ENCODE measurements at regions not wholly inside any gene's neighbourhood (a gene's known extent, or its start where the extent isn't known, plus 50 kb on each side); places are given as distances from the start of the nearest gene placed in this dataset.

DNA sequence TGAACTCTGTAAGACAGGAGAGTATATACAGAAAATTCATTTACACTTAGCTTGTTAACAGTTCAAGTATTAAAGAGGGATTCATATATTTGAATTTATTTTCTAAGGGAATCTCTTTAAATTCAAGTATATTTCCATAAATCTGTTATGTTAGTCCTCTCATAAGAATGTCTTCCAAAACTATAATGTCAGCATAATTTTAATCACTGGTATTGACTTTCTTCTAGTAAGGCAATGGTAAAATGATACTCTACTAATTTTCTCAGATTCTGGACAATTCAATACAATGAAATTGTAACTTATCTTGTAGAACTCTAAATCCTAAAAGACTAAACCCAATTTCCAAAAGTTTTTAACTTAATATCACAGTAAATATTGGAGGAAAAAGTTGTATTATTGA is 66.3 kb upstream of the EPHA6 start:
- ChIA-PET CTCF (no interaction called here), POLR2A (no interaction called here)
- H3K4me3 ChIP-seq (ENCODE audit: low read depth, low read length) = no peak overlapping the region
- H3K9me3 ChIP-seq (ENCODE audit: control insufficient read depth, insufficient read depth, low read length) = peaks cover 20% of the 10 kb centered on the region
- H3K27me3 ChIP-seq (ENCODE audit: control insufficient read depth, insufficient read depth, low read length) = no peaks in the 10 kb centered on the region
- TF ChIP-seq, protein P1, sequence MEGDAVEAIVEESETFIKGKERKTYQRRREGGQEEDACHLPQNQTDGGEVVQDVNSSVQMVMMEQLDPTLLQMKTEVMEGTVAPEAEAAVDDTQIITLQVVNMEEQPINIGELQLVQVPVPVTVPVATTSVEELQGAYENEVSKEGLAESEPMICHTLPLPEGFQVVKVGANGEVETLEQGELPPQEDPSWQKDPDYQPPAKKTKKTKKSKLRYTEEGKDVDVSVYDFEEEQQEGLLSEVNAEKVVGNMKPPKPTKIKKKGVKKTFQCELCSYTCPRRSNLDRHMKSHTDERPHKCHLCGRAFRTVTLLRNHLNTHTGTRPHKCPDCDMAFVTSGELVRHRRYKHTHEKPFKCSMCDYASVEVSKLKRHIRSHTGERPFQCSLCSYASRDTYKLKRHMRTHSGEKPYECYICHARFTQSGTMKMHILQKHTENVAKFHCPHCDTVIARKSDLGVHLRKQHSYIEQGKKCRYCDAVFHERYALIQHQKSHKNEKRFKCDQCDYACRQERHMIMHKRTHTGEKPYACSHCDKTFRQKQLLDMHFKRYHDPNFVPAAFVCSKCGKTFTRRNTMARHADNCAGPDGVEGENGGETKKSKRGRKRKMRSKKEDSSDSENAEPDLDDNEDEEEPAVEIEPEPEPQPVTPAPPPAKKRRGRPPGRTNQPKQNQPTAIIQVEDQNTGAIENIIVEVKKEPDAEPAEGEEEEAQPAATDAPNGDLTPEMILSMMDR (IDR thresholded peaks at IDR 0.05; ENCODE audit: low read depth, low read length) = no peak
- no peak overlapping the region for H3K27ac ChIP-seq (ENCODE audit: low read depth, low read length)
- DNase-seq (ENCODE audit: low read depth, low spot score) = no peak

- no peak for DNase-seq (ENCODE audit: low read depth, low spot score)
- POLR2A ChIA-PET = no interaction called here
- TF ChIP-seq, protein P1 (IDR thresholded peaks at IDR 0.05; ENCODE audit: low read depth, low read length) = no peak
- no peak overlapping the region for H3K27ac ChIP-seq (ENCODE audit: low read depth, low read length)
- peaks cover 39% of the 10 kb centered on the region for H3K9me3 ChIP-seq (ENCODE audit: control insufficient read depth, insufficient read depth, low read length)
- H3K4me3 ChIP-seq (ENCODE audit: low read depth, low read length) = no peak overlapping the region
- CTCF ChIA-PET = no interaction called here
- no peaks in the 10 kb centered on the region for H3K27me3 ChIP-seq (ENCODE audit: control insufficient read depth, insufficient read depth, low read length)
These were observed 64.2 kb upstream of the EPHA6 start for GRCh38 chr3:96750094-96750767.

DNA sequence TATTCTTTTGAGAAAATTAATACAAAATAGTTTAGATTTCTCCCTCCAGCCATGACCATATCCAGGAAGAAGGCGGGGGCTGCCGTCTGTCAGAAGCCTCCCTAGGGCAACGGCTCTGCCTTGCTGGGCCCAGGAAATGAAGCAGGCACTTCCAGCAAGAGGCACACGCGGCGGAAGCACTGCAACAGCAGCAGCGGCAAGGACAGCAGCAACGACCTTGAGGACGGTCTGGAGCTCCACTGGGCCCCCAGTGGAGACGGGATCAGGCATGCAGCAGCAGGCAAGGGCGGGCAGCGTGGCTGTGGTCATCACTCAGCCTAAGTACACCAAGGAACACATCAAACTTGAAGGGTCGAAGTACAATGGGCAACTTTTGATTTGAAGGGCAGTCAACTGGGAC is 61.3 kb upstream of the EPHA6 start:
- Histone ChIP-seq H3K4me3 (ENCODE audit: low read depth, low read length) (no peak overlapping the region), H3K9me3 (ENCODE audit: control insufficient read depth, insufficient read depth, low read length) (peaks cover 40% of the 10 kb centered on the region), H3K27ac (ENCODE audit: low read depth, low read length) (no peak overlapping the region), H3K27me3 (ENCODE audit: control insufficient read depth, insufficient read depth, low read length) (no peaks in the 10 kb centered on the region)
- POLR2A ChIA-PET = no interaction called here
- CTCF ChIA-PET = no interaction called here
- DNase-seq (ENCODE audit: low read depth, low spot score) = no peak
- TF ChIP-seq, protein P1 (IDR thresholded peaks at IDR 0.05; ENCODE audit: low read depth, low read length) = no peak

DNA sequence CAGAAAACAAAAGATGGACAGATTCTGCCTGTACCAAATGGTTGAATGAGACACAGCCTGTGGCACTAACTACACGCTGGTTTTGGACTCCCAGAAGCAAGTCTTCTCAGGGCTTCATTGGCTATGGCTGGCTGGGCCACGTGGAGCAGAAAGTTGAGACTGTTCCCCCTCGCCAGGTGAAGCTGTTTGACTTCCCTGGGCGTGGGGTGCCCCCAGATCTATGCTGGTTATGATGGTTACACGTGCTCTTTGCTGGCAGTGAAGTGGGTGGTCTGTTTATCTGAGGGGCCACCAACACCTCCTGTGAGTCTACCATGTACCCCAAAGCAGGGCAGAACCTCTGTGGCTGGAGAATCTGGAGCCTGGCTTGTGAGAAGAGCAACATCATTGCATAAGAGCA is 60.3 kb upstream of the EPHA6 start:
- DNase-seq (ENCODE audit: low read depth, low spot score) = no peak
- TF ChIP-seq, protein P1 (IDR thresholded peaks at IDR 0.05; ENCODE audit: low read depth, low read length) = no peak
- Histone ChIP-seq H3K9me3 (ENCODE audit: control insufficient read depth, insufficient read depth, low read length) (peaks cover 40% of the 10 kb centered on the region), H3K4me3 (ENCODE audit: low read depth, low read length) (no peak overlapping the region), H3K27ac (ENCODE audit: low read depth, low read length) (no peak overlapping the region), H3K27me3 (ENCODE audit: control insufficient read depth, insufficient read depth, low read length) (no peaks in the 10 kb centered on the region)
- ChIA-PET POLR2A (no interaction called here), CTCF (no interaction called here)

DNA sequence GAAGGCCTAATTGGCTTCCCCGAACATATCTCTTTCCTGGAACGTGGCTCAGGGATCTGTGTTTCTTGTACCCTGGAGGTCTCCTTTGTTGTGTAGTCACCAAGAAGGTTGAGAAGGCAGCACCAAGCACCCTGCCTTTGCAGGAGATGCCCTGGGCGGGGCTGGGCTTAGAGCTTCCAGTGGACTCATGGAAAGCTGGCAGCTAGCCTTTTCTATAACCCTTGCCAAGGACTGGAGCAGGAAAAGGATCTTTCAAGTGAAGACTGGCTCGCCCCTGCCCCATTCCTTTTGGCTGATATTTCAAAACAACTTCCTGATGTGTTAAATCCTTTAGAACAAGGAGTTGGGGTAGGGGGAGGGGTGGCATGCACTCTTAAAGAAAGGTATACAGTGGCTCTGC is 58.9 kb upstream of the EPHA6 start:
- CTCF ChIA-PET = no interaction called here
- TF ChIP-seq, protein P1 (IDR thresholded peaks at IDR 0.05; ENCODE audit: low read depth, low read length) = no peak
- DNase-seq (ENCODE audit: low read depth, low spot score) = no peak
- Histone ChIP-seq H3K9me3 (ENCODE audit: control insufficient read depth, insufficient read depth, low read length) (peaks cover 31% of the 10 kb centered on the region), H3K4me3 (ENCODE audit: low read depth, low read length) (no peak overlapping the region), H3K27ac (ENCODE audit: low read depth, low read length) (no peak overlapping the region), H3K27me3 (ENCODE audit: control insufficient read depth, insufficient read depth, low read length) (no peaks in the 10 kb centered on the region)
- POLR2A ChIA-PET = no interaction called here
